Left lung (tissue), 4 donors: ENCODE measurements at regions not wholly inside any gene's neighbourhood (a gene's known extent, or its start where the extent isn't known, plus 50 kb on each side); places are given as distances from the start of the nearest gene placed in this dataset.
A peak's percentile ranks its signal among the peaks of the same experiment; 100 is the strongest.

Source experiments
- ATAC-seq: fragments of 200-7000 bp; cut with Tn5 transposase; one replicate; pipeline ENCODE4 v1.9.1; 2020; ENCODE audit warnings: moderate library complexity
- DNase-seq, 4 donors: peaks; one replicate each; pipeline ENCODE4 v3.0.0-alpha.2; 2013 to 2020
- H3K27ac ChIP-seq, 2 donors: fragments of 200-600 bp; sonication (generic) in 1 of 2; one replicate each; pipeline versions ENCODE4 v1.5.0 to v1.8.0; 2020 to 2021
- H3K27me3 ChIP-seq, 2 donors: fragments of 200-600 bp; sonication (generic) in 1 of 2; one replicate each; pipeline versions ENCODE4 v1.5.0 to v1.8.0; 2020 to 2021
- H3K36me3 ChIP-seq, 2 donors: fragments of 200-600 bp; sonication (generic) in 1 of 2; one replicate each; pipeline versions ENCODE4 v1.5.0 to v1.8.0; 2020 to 2021
- H3K4me1 ChIP-seq, 2 donors: fragments of 200-600 bp; one replicate each; pipeline ENCODE4 v1.8.0; 2021
- H3K4me3 ChIP-seq, 2 donors: fragments of 200-600 bp; sonication (generic) in 1 of 2; one replicate each; pipeline versions ENCODE4 v1.5.0 to v1.8.0; 2020 to 2021; ENCODE audit warnings: mild to moderate bottlenecking in 1 of 2
- H3K9me3 ChIP-seq, 2 donors: fragments of 200-600 bp; sonication (generic) in 1 of 2; one replicate each; pipeline versions ENCODE4 v1.5.0 to v1.8.0; 2020 to 2021
- intact Hi-C, 2 donors: fragments of 100-400 bp; cut with DNase I; formaldehyde crosslinking; loops; one replicate each; pipeline versions ENCODE4 v1.11.2 to v1.14.2; 2022
- TF ChIP-seq, protein P1 (sequence below), 2 donors: fragments of 200-600 bp; sonication (generic) in 1 of 2; IDR thresholded peaks; one replicate each; pipeline versions ENCODE4 v1.5.0 to v1.8.0; 2021; ENCODE audit warnings: antibody characterized with exemption in 2 of 2
- donor health status: DM: no; HTN: yes; CAD: no.
- donor health status: DM: no; HTN: no; CAD: no.

DNA sequence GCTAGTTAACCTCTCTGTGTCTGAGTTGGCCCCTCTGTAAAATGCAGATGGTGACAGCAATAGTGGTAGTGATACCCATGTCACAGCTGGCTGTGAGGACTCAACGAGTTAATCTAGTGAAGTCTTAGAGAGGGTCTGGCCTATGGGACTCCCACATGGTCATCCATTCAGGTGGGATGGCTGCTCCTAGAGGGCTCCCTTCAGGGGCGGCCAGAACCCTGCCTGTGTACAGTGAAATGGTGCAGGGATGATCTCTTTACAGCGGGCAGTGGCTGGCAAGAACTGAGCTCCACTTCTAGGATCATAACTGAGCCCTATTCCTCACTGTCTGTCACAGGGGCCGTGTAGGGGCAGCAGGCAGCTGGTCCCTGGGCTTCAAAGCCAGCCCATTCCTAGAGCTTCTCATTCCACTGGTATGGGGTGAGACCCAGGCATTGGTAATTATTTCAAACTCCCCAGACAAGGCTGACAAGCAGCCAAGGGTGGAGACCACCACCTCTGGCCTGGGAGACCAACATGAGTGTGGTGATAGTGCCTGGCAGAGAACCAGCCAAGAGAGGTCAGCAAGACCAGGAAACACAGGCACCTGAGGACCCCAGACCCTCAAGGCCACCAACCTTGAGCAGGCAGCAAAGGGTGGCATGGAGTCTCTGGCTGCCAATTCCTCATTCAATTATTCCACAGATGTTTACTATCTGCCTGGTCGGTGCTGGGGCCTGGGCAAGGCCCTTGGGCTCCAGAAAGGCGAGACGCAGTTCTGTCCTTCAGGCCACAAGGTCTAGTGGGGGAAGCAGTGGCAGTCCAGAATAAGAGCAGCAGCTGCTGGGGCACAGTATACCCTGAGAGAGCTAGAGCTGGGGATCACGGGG is 103.4 kb downstream of the MRPL14 start:
- Histone ChIP-seq H3K4me3 (no peak overlapping the region), H3K27ac (no peak overlapping the region), H3K4me1 (no peaks in the 10 kb centered on the region), H3K36me3 (no peaks in the 10 kb centered on the region), H3K27me3 (peaks cover 0 to 5% of the 10 kb centered on the region in 2 donors), H3K9me3 (no peaks in the 10 kb centered on the region)
- ATAC-seq (no peak), DNase-seq (peak in 1 of 4 donors; percentile 11)
- intact Hi-C loops: no loop called here
- TF ChIP-seq, protein P1, sequence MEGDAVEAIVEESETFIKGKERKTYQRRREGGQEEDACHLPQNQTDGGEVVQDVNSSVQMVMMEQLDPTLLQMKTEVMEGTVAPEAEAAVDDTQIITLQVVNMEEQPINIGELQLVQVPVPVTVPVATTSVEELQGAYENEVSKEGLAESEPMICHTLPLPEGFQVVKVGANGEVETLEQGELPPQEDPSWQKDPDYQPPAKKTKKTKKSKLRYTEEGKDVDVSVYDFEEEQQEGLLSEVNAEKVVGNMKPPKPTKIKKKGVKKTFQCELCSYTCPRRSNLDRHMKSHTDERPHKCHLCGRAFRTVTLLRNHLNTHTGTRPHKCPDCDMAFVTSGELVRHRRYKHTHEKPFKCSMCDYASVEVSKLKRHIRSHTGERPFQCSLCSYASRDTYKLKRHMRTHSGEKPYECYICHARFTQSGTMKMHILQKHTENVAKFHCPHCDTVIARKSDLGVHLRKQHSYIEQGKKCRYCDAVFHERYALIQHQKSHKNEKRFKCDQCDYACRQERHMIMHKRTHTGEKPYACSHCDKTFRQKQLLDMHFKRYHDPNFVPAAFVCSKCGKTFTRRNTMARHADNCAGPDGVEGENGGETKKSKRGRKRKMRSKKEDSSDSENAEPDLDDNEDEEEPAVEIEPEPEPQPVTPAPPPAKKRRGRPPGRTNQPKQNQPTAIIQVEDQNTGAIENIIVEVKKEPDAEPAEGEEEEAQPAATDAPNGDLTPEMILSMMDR (IDR thresholded peaks at IDR 0.05): no peak

DNA sequence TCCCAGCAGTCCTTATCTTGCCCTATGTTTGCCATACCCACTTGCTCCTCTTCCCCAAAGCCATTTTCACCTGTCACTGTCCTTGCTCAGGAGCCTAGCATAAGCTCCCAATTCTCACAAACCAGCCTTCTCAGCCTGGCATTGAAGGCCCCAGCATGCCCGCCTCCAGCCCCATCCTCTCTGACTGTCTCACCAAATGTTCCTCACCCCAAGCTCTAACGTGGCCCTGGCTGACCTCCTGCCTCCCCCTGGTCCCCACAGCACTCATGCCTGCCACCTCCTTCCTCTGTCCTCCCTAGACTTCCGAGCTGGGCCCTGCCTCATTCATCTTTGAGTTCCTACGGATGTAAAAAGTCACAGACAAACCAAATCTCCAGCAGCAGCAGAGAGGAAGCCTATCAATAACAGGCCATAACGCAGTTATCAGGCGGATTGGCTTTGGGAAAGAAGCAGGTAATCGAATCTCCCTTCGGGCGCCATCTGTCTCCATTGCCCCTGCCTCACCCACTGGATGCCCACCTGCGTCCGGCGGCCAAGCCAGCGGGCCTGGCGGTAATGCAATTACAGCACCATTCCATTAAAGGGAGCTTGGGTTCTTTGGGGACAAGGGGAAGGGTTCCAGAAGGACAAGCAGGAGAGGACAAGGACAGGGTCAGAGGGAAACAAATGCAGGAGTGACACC is 104.4 kb downstream of the MRPL14 start:
- H3K4me1 ChIP-seq: no peaks in the 10 kb centered on the region
- DNase-seq: peak in 1 of 4 donors; percentile 21
- H3K36me3 ChIP-seq: no peaks in the 10 kb centered on the region
- intact Hi-C loops: no loop called here
- no peak overlapping the region for H3K27ac ChIP-seq
- no peaks in the 10 kb centered on the region for H3K9me3 ChIP-seq
- TF ChIP-seq, protein P1 (IDR thresholded peaks at IDR 0.05): no peak
- no peak for ATAC-seq
- no peak overlapping the region for H3K4me3 ChIP-seq
- H3K27me3 ChIP-seq: peaks cover 0 to 5% of the 10 kb centered on the region in 2 donors

DNA sequence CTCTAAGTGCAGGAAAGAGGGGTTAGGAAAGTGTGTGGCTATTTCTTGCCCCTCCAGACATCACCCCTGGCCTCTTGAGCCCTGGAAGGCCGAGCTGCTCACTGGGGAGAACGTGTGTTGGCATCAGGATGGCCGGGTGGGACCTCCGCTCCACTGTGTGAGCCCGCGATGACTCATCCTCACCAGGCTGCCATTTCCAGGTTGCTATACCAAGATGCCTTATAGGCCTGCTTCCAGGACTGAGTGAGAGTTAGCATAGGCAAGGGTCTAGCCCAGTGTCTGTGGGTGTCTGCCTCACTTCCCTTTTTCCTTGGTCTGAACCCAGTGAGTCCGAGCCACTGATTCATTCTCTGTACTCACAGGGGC is 105.0 kb downstream of the MRPL14 start:
- DNase-seq (no peak), ATAC-seq (peak; percentile 51)
- Histone ChIP-seq H3K27ac (no peak overlapping the region), H3K27me3 (peaks cover 0 to 5% of the 10 kb centered on the region in 2 donors), H3K9me3 (no peaks in the 10 kb centered on the region), H3K4me1 (no peaks in the 10 kb centered on the region), H3K36me3 (no peaks in the 10 kb centered on the region), H3K4me3 (no peak overlapping the region)
- TF ChIP-seq, protein P1 (IDR thresholded peaks at IDR 0.05): no peak
- intact Hi-C loops: no loop called here

DNA sequence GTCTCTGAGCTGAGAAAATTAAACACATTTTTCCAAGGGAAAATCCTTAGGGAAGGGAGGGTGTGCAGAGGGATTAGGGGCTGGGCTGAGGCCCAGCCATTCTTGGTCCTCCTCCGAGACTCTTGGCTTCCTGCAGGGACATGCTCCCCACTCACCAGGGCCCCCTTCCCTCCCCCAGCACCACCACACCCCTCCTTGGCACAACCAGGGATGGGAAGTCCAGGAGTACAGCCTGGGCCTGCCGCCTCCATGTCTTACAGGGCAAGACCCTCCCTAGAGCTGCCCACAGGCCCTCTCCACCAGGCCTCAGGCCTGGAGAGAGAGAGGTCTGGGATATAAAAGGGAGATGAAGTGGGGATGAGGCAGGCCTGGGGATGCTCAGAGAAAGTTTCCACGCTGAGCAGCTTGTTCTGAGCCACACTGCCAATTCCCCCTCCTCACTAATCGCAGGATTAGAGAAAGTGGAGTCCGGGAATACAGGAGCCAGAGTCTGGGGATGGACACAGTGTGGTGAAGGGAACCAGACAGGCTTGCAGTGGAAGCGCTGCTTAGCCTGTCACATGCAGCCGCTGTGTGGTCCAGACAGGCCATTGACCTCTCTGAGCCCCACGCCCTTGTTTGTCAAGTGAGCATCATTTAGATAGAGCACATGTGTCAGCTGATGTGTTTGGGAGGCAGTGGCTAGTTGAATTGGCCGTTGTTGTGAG is 105.5 kb downstream of the MRPL14 start:
- H3K27me3 ChIP-seq: peaks cover 0 to 5% of the 10 kb centered on the region in 2 donors

More for the DNA sequence above, 105.5 kb downstream of the MRPL14 start:
- Histone ChIP-seq H3K36me3 (no peaks in the 10 kb centered on the region), H3K9me3 (no peaks in the 10 kb centered on the region), H3K4me1 (no peaks in the 10 kb centered on the region), H3K4me3 (no peak overlapping the region), H3K27ac (no peak overlapping the region)
- TF ChIP-seq, protein P1 (IDR thresholded peaks at IDR 0.05): no peak
- intact Hi-C loops: no loop called here
- DNase-seq: no peak
- ATAC-seq: no peak
